Activated CD4-positive, alpha-beta T cell treated with anti-CD3 and anti-CD28 coated beads, Interleukin-2, Interleukin-4, amounts not matched to agents 100 ng/mL and 50 ng/mL, durations not matched to agents 16 hours and 8 hours (primary cell): ENCODE measurements at regions not wholly inside any gene's neighbourhood (a gene's known extent, or its start where the extent isn't known, plus 50 kb on each side); places are given as distances from the start of the nearest gene placed in this dataset.
A peak's percentile ranks its signal among the peaks of the same experiment; 100 is the strongest.
"Not testable (repeated sequence)": the region's sequence is repeated elsewhere in the genome, so short reads cannot be mapped to it uniquely, and the experiment has no call there.

ENCODE experiments used
- DNase-seq: peaks from one replicate; pipeline ENCODE4 v3.0.0-alpha.2; 2020; ENCODE audit warnings: low spot score

DNA sequence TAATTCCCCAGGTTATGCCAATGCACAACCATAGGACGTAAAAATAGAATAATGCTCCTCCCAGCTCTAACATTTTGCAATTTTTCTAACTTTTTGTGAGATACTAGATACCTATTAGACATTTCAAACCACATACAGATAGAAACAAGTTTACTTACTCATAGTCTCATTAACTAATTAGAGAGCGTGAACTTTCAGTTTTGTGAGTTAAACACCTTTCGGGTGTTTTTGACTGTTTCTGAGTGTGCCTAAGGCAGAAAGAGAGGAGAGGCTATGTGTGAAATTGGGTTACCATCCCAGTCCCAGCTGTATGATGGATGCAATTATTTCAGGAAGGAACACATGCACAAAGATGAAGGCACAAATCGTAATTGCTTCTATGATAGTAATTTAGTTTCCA, 300.4 kb upstream of the POU1F1 start:
- no peak for DNase-seq

DNA sequence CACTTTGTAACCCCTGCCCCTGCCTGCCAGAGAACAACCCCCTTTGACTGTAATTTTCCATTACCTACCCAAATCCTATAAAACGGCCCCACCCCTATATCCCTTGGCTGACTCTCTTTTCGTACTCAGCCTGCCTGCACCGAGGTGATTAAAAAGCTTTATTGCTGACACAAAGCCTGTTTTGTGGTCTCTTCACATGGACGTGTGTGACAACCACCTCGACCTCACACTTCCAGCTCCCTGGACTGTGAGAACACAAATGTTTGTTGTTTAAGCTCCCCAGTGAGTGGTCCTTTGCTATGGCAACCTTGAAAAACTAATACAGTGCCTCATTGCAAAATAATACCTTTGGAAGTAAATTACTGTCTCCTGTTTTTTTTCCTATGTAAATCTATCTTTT, 299.2 kb upstream of the POU1F1 start:
- no peak for DNase-seq

DNA sequence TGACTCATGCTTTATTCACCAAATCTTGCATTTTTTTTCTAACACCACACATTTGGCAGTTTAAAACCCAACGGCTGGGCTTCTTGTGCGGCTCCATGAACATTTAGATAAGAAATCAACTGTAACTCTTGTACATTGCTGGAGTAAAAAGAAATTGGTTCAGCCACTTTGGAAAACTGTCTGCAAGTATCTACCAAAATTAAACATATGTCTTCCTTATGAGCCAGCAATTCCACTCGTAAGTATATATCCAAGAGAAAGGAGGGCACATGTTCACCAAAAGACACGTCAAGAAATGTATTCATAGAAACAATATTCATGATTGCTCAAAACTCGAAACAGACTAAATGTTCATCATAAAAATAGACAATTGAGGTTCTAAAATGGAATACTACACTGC, 291.9 kb upstream of the POU1F1 start:
- DNase-seq, result no peak

DNA sequence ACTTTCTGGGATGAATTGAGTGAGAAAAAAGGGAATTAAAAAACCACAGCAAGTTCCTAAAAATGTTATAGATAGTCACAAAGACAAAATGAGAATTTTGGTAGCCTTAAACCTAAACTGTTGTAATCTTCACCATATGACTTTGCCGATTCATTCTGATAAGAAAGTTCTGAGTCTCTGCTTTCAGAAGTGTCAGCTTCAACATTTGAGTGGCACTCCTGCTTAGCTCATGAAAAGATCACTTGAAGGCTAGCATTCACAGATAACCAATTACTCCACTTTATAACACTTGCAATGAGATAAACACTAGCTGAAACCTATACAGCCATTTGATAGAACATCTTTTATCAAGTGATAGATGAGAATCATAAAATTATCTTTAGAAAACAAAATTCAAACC, 288.1 kb upstream of the POU1F1 start:
- DNase-seq, result no peak

DNA sequence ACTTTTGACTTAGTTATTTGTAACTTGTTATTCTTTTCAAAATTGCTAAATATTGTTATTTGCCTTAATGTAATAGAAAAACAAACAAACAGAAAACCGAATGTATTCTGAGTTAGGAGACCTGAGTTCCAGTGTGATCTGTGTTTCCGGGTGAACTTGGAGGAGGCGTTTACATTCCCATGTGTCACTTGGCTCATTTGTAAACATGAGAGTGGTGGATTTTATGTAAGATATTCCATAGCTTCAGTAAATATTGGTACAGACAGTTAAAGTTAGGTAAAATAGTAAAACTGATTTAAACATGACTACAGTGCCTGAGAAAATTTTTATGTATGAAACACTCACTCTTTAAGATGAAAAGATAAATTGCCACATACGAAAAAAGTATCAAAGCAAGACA, 287.3 kb upstream of the POU1F1 start:
- no peak for DNase-seq

DNA sequence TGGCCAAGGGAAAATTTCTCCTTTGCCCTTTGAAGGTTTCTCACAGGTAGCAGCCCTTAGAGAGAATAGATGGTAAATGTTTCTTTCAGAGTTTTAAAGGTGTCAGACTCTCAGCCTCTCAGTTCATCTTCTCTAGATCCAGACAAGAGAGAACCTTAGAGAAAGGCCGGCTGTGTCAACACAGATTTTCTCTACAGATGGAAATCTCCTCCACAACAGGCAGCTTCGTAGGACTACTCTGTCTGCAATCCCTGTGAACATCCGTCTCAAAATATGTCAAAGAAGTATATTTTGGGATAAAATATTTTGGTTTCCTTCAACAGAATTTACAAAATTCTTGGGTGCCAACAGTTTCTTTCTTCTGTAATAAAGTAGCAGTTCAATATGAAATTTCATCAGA, 282.1 kb upstream of the POU1F1 start:
- DNase-seq, result no peak

DNA sequence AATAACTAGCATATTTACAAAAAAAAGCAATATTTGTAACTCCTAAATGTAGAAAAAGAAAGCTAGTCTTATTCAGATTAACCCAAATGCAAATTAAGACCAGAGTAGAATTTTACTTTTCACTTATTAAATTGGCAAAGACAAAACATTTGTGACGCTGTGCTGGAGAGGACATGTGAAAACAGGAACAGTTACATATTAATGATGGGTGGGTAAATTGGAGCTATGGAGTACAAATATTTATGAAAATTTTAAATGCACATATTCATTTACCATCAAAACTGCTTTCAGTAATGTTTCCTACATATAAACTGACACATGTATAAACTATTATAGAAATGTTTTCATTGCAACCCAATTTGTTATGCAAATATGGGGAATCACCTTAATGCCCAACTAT, 278.9 kb upstream of the POU1F1 start:
- DNase-seq, result no peak

DNA sequence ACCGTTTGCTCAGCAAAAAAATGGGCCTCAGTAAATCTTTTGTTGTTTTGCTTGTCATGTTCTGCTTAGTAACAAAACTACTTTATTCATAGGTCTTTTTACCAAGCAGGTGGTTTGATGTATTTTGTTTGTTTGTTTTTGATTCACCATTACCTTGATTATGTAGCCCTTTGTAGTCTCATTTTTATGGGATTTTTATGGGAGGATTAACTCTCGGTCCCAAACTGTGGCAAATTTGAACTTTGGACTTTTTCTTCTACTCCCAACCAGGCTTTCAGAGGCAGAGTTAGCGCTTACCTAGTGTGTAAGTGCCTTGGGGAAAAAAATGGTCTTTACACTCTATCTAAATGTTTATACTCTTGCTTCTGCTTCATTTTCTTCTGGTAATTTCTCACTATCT, 276.7 kb upstream of the POU1F1 start:
- DNase-seq, result no peak

DNA sequence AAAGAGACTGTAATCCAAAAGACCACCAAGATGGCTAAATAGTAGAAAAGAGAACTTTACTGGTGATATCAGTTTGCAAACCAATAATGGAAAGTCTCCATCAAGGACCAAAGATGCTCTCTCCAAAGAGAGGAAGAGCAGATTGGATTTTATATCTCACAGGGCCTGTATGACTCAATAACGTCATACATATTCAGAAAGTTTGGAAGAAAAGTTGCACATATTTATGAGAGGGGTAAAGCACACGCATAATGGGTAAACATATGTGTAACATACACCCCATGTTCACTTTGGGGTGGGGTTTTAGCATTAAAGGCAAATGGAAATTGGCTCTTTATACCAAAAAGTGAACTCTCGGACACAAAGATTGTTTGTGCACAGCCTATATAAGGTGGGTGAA, 274.5 kb upstream of the POU1F1 start:
- DNase-seq, result no peak

DNA sequence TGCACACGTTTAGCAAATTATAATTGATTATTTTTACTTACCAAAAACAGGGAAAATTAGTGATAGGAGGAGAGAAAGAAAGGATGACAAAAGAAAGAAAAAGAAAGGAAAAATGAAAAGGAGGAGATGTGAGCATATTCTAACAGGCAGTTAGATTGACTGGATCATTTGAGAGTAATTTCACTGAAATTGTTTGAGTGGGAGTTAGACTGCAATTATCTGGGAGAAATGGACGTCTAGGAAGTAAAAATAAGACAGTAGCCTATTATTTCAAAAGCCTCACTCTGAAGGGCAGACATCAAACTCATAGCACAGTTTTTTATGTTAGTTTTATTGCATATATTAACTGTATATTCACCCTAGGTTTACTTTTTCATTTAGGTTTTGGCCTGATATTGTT, 272.8 kb upstream of the POU1F1 start:
- no peak for DNase-seq

DNA sequence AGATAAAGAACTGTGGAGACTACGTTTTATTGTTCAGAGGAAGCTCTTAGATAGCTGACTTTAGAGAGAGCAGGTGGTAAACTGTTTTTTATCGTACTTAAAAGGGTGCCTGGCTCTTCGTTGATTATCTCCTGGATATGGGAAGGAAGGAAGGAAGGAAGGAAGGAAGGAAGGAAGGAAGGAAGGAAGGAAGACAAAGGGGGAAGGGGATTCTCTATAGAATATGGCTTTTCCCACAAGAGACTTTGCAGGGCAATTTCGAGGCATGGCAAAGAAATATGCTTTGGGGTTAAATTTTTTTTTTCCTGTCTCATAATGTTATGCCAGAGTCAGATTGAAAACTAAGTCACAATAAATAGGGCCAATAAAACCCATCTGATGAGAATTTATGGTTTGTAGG, 271.9 kb upstream of the POU1F1 start:
- DNase-seq, result no peak

DNA sequence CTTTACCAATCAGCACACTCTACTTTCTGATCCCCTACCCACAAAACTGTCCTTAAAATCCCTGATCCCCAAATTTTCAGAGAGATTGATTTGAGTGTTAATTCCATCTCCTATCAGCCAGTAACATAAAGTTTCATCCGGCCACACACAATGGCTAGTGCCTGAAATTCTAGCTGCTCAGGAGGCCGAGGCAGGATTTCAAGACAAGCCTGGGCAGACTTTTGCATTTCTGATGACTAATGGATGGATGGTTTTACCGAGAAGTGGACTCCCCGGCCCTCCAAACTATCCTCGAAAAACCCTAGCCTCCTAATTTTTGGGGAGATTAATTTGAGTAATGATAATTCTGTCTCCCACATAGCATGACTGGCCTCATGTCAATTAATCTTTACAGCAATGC, 269.8 kb upstream of the POU1F1 start:
- DNase-seq, result no peak

DNA sequence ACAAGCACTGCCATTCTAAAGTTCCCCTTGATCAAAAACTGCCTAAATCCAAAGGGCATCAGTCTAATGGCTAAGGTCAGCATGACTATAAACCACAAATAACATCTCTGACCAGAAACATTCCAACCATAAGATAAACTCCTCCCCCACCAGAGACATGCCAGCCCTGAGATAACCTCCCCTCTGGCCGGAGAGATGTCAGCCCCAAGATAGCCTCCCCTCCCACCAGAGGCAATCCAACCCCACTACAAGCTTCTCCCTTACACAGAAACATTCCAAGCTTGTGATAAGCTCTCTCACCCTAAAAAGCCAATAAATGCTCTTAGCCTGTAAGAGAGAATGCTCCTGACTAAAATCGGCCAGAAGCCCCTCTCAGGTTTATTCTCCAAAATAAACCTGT, 267.0 kb upstream of the POU1F1 start:
- DNase-seq, result not testable (repeated sequence)

DNA sequence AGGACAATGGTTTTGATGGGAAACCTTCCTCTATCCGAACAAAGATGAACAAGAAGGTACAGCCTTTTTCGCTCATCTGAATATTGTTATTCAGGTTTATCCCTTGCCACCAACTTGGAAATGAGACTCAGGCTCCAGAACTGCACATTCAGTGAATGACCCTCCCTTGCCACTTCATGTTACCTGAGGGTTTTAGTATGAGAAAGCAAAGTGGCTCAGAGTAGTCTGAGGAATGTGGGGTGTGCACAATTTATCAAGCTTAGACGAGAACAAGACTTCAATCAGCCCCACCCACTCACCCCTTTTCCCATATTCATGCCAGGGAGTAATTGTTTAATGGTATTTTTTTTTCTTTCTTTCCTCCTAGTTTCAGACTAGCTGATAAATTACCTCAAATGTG, 265.3 kb upstream of the POU1F1 start:
- DNase-seq, result no peak

DNA sequence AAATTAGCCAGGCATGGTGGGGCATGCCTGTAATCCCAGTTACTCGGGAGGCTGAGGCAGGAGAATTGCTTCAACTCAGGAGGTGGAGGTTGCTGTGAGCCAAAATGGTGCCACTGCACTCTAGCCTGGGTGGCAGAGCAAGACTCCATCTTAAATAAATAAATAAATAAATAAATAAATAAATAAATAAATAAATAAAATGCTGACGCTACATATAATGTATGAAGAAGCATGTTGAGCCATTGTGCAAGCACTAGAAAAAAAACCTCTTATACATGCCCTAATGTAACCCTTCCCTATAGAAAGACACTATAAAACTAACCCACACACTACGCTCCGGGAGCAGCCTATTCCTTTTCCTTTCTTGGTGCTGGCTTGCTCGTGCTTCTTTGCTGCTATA, 262.3 kb upstream of the POU1F1 start:
- DNase-seq, result not testable (repeated sequence)

DNA sequence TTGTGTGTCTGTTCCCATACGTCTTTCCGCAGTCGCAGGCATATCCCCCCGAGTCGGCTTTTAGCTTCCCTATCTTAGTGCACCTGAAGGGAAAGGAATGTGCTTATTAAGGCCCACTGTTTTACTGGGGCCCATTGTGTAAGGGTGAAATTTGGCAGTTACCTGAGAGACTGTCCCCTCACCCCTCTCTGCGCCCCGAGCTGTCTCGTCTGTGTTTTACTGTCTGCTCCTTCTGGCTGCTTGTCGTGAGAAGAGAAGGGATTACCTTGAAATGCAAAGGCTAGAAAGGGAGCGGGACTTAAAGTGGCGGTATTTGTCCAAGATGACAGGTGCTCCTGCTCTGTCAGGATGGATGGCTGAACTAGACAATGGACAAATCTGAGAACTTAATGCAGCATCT, 233.0 kb upstream of the POU1F1 start:
- no peak for DNase-seq

DNA sequence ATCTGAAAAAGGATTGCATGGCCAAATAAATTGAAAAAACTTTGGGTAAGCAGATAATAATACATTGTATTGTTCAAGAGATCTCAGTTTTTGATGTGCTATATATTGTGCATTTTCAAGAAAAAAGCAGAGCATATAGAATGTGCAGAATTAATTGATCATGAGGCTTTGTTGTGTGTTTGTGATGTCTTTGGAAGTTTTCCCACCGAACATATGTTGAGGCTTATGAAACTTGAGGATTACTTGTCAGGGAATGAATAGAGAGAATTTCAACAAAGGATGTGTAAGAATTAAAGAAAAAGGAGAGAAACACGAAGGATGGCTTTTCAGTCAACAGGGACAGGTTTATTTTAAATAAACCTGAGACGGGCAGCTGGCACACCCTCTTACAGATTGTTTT, 232.5 kb upstream of the POU1F1 start:
- no peak for DNase-seq

DNA sequence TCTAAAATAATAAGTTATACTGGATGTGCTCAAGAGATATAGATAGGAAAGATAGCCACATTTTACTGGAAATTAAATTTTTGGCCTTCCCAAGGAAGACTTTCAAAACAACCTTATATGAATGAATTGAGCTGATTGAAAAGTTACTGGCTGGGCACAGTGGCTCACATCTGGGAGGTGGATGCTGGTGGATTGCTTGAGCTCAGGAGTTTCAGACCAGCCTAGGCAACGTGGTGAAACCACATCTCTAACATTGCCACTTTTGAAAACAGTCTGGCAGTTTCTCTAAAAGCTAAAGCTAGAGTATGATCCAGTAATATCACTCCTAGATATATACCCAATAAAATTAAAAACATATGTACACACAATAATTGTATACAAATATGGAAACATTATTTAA, 231.4 kb upstream of the POU1F1 start:
- DNase-seq, result no peak

DNA sequence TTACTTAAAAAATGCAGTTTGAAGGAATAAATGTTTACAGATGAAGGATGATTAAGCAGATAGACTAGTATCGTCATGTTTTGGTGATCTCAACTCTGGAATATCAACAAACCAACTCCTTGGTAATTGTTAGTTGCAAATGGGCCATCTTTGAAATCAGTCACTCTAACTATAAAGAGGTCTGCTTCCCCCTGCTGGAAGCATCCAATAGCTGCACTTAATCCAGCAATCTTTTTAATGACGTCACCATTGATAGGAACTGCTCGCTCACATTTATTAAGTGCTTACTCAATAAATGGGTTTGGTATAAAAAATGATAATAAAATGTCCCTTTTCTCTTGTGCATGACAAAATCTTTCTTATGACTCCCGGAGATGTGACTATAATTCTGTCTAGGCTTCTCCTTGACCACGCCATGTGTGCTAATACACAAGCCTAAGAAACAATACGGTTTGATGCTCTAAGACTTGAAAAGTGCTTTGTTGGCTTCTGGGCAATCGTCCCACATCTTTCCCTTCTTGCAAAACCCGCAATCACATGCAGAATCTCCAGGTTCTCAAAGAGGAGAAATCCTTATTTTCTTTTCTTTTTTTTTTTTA, 227.6 kb upstream of the POU1F1 start:
- DNase-seq, result peak; percentile 38

DNA sequence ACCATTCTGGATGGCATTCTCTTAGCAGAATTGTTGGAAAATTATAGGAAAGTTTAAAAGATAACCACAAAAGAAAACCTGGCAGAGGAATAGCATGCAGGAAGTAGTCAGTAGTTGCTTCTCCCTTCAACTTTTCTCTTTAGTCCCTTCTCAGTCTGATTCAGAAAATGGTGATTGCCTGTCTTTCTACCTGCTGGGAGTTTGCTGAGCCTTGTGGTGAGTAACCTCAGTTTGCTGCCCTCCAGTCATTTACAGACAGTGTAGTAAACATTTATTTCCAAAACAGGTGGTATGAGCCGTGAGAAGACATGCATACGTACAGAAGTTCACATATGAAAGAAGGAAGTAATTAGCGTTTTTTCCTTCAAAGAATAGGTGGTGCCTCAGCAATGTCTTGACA, 224.7 kb upstream of the POU1F1 start:
- no peak for DNase-seq

DNA sequence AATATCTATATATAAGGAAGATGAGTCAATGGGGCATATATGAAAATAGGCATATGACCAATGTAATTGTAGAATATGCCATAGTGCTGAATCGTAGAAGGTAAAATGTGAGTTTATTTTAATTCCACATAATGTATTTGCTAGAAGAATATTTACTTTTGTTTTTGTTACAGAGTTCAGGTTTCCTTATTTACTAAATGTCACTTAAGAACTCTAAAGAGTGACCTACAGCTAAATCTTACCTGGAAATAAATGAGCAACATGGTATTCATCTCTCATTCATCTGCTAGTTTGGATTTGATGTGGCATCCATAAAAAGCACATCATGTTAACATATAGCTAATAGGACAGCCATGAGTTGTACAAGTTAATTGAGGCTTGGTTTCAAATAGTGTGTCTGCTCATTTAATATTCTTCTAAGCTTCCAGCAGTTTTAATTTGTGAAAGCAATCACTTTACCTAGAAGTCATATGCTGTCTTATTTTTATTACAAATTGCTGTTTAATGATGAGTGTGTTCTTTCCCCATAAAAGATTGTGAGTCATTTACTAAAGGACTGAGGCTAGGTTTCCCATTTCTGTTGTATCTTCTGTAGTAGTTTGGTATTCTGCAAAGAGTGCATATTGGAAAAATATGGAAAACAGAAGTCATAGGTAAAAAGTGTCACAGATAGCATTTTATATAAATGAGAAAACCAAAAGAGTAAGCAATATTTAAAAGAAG, 222.1 kb upstream of the POU1F1 start:
- DNase-seq, result no peak

DNA sequence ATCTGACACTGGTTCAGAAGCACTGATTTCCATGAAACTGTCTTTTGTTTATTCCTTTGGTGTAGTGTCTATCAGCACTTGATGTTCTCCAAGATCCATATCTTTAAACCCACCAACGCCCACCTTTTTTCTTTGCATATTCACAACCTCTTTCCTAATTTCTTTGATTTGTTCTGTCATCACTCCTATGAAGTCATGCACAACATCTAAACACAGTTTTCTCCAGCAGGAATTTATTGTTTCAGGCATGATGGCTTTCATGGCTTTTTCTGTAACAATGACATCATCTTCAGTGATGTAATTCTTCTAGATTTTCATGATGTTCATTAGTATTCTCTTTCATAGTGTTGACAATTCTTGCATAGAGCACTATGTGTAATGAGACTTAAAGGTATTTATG, 219.6 kb upstream of the POU1F1 start:
- DNase-seq, result no peak

DNA sequence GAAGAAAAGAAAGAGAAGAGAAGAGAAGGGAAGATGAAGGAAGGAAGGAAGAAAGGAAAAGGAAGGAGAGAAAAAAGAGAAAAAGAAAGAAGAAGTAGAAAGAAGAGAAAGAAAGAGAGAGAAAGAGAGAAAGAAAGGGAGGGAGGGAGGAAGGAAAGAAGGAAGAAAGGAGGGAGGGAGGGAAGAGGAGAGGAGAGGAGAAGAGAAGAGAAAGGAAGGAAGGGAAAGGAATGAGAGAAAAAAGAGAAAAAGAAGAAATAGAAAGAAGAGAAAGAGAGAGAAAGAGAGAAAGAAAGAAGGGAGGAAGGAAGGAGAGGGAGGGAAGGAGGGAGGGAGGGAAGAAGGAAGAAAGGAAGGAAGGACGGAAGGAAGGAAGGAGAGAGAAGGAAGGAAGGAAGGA, 217.9 kb upstream of the POU1F1 start:
- no peak for DNase-seq

DNA sequence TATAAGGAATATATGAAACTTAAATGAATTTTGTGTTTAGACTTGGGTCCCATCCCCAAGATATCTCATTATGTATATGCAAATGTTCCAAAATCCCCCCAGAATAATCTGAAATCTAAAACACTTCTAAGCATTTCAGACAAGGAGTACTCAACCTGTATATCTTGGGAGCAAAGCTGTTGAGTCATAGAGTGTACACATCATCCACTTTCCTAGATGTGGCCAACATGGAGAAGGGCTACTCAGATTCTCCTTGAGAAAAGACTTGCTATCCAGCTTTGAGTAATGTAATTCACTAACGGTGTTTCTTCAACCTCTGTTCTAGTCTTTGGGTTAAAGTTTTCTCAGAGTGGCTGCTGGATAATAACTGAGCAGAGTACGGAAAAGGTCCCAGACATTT, 215.5 kb upstream of the POU1F1 start:
- no peak for DNase-seq
